Stomach (tissue), 8 donors: ENCODE measurements at regions not wholly inside any gene's neighbourhood (a gene's known extent, or its start where the extent isn't known, plus 50 kb on each side); places are given as distances from the start of the nearest gene placed in this dataset.

Experiments
- DNase-seq, 2 donors: peaks; one replicate each; pipeline versions ENCODE4 v3.0.0 to v3.0.0-alpha.2; 2013 to 2019
- H3K27ac ChIP-seq, 5 donors: fragments of 200-600 bp in 4 of 5; sonication (generic) in 4 of 5; one replicate each; pipeline ENCODE4 v1.5.1; 2013 to 2019; ENCODE audit warnings: mild to moderate bottlenecking in 1 of 5, moderate library complexity in 1 of 5
- H3K27me3 ChIP-seq, 3 donors: fragments of 200-600 bp; sonication (generic); one replicate each; pipeline ENCODE4 v1.5.1; 2017 to 2019; ENCODE audit warnings: mixed run types in 1 of 3
- H3K36me3 ChIP-seq, 4 donors: fragments of 200-600 bp; sonication (generic); 1 replicate in 3 of 4; 2 replicates in 1 of 4; pipeline ENCODE4 v1.5.1; 2016 to 2019
- H3K4me1 ChIP-seq, 4 donors: fragments of 200-600 bp; sonication (generic); one replicate each; pipeline ENCODE4 v1.5.1; 2016 to 2019
- H3K4me3 ChIP-seq, 4 donors: fragments of 200-600 bp; sonication (generic) in 3 of 4; one replicate each; pipeline ENCODE4 v1.5.1; 2016 to 2019; ENCODE audit warnings: mild to moderate bottlenecking in 1 of 4
- H3K9me3 ChIP-seq, 4 donors: fragments of 200-600 bp; sonication (generic); one replicate each; pipeline ENCODE4 v1.5.1; 2016 to 2019
- EP300 ChIP-seq: sonication (generic); formaldehyde crosslinking; IDR thresholded peaks from one replicate; pipeline ENCODE4 v1.6.1; 2017; ENCODE audit warnings: antibody characterized with exemption
- POLR2A ChIP-seq, 4 donors: fragments of 450-650 bp; IDR thresholded peaks; one replicate each; pipeline ENCODE4 v1.6.1; 2016; ENCODE audit warnings: antibody characterized with exemption in 4 of 4, control low read depth in 2 of 4, mild to moderate bottlenecking in 1 of 4, moderate library complexity in 1 of 4
- POLR2AphosphoS5 ChIP-seq, 3 donors: sonication (generic); formaldehyde crosslinking; IDR thresholded peaks; one replicate each; pipeline ENCODE4 v1.6.1; 2016; ENCODE audit warnings: antibody characterized with exemption in 3 of 3
- WGBS, 5 donors: extraction: QIAGEN DNeasy Blood & Tissue Kit in 3 of 5; methylation state at CpG; one replicate each; pipeline versions ENCODE4 v1.1.5 to v1.1.7; 2013 to 2018; 5-methylcytosine and 5-hydroxymethylcytosine counted together
- intact Hi-C: fragments of 100-400 bp; cut with DNase I; formaldehyde crosslinking; loops from one replicate; pipeline ENCODE4 v1.15.1; 2023; ENCODE audit warnings: low total_unique reads
- TF ChIP-seq, protein P1 (sequence below), 7 experiments: fragments of 450-650 bp in 4 of 7; fragments of 200-600 bp in 3 of 7; sonication (generic) in 3 of 7; IDR thresholded peaks; one replicate each; pipeline ENCODE4 v1.5.1; 2016 to 2019; ENCODE audit warnings: antibody characterized with exemption in 7 of 7, control low read depth in 2 of 7, mild to moderate bottlenecking in 1 of 7
- donor health status: healthy with polysubstance abuse.
- donor health status: Bipolar disorder and iron deficiency.
- donor health status: healthy.

DNA sequence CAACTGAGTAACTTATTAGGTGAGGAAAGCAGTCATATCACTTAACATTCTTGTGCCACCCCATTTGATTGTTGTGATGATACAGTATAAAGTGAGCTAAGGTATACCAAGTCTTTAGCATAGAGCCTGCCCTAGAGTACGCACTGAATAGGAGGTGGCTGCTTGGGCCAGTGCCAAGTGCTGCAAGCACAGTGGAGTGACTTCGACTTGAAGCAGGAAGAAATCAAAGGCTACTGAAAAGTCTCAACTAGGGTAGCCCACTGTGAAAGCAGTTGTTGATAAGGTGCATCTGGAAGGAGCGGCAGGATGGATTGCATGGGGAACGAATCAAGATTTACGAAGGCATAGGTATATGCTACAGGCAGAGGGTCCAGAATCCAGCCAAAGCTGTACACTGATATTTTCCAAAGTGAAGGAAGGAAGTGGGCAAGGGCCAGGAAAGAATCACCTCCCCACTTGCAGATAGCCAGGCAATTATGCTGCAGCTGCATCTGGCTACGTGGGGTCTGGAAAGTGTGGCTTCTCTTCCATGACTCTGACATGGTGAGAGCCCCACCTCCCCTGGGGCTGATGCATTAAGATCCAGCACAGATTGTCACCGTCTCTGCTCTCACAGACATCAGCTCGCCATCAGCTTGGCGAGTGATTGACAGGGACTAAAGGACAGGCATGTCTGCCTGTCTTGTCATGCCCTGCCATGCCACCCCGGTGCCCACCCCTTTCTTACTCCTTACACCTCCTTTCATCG lies 287.0 kb upstream of the PLXNA2 start:
- DNase-seq, result peak in 1 of 2 donors; percentile 48
- H3K27me3 ChIP-seq, result peaks cover 0 to 11% (median 0%) of the 10 kb centered on the region in 3 donors
- intact Hi-C loops, result no loop called here
- no peaks in the 10 kb centered on the region for H3K36me3 ChIP-seq
- no peak overlapping the region for H3K27ac ChIP-seq
- TF ChIP-seq POLR2AphosphoS5 (IDR thresholded peaks at IDR 0.05) (no peak), EP300 (no peak), POLR2A (IDR thresholded peaks at IDR 0.05) (no peak)
- TF ChIP-seq, protein P1, sequence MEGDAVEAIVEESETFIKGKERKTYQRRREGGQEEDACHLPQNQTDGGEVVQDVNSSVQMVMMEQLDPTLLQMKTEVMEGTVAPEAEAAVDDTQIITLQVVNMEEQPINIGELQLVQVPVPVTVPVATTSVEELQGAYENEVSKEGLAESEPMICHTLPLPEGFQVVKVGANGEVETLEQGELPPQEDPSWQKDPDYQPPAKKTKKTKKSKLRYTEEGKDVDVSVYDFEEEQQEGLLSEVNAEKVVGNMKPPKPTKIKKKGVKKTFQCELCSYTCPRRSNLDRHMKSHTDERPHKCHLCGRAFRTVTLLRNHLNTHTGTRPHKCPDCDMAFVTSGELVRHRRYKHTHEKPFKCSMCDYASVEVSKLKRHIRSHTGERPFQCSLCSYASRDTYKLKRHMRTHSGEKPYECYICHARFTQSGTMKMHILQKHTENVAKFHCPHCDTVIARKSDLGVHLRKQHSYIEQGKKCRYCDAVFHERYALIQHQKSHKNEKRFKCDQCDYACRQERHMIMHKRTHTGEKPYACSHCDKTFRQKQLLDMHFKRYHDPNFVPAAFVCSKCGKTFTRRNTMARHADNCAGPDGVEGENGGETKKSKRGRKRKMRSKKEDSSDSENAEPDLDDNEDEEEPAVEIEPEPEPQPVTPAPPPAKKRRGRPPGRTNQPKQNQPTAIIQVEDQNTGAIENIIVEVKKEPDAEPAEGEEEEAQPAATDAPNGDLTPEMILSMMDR (IDR thresholded peaks at IDR 0.05), result no peak
- no peak overlapping the region for H3K4me3 ChIP-seq
- H3K4me1 ChIP-seq, result peaks cover 0 to 9% (median 0%) of the 10 kb centered on the region in 4 donors
- H3K9me3 ChIP-seq, result no peaks in the 10 kb centered on the region
- 55 to 69% (median 63%) methylated on average over 11 of the region's 11 CpGs for WGBS, 5 donors

DNA sequence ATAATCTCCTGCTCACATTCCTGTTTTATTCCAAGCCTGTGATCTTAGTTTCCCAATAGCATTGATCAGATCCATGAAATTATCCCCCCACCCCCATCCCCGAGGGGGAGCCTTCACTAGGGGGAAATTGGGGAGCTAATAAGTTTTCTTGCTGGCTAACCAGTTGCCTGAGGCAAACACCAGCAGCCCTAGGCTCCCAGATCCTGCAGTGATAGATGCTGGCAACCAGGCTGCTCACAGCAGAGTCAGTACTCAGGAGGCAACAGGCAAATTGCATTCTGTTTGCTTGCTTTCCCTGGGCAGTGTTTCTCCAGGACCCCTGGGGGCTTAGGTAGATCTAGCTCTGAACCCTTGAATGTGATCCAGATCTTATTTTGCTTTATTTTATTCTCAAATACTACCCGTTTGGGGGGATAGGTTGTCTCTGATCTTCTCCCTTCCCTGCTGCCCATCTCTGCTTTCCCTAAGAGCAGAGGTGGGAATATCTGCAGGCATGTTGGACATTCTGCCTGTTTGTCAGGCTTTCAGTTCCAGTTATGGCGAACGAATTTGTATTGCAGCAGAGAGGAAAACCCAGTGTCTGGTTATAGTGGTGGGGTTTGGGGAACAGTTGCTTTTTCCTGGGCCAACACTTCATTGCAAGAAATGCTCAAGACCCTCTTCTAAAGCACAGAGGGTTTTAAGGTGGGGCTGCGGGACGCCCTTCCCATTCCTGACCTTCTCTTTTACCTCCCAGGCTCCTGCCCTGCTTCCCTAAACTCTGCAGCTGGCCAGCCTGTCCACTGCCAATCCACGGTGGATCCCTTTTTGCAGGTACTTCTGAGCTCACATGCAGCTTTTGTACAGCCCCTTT lies 289.8 kb upstream of the PLXNA2 start:
- TF ChIP-seq POLR2A (IDR thresholded peaks at IDR 0.05), result no peak
- TF ChIP-seq POLR2AphosphoS5 (IDR thresholded peaks at IDR 0.05), result no peak
- TF ChIP-seq, protein P1 (IDR thresholded peaks at IDR 0.05), result no peak
- TF ChIP-seq EP300, result no peak
- no peak for DNase-seq
- Histone ChIP-seq H3K27ac (no peak overlapping the region), H3K36me3 (no peaks in the 10 kb centered on the region), H3K27me3 (peaks cover 0 to 11% (median 2%) of the 10 kb centered on the region in 3 donors), H3K4me3 (no peak overlapping the region), H3K4me1 (peaks cover 0 to 1% (median 0%) of the 10 kb centered on the region in 4 donors), H3K9me3 (no peaks in the 10 kb centered on the region)
- 72 to 81% (median 76%) methylated on average over 7 of the region's 7 CpGs for WGBS, 5 donors
- intact Hi-C loops, result no loop called here

DNA sequence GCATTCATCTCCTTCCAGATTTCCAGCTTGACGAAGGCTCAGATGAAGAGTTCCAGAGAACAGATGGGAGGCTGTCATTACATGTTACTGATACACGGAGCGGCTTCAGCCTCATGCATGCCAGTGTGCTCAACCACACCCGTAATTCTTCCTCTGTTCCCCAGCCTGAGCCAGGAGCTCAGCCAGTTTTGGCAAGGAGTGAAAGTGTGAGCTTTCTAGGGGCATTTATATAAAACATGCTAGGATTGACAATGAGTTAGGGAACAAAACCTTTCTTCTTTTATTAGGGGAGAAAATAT lies 290.4 kb upstream of the PLXNA2 start:
- TF ChIP-seq, protein P1 (IDR thresholded peaks at IDR 0.05), result no peak
- no peak for TF ChIP-seq POLR2A (IDR thresholded peaks at IDR 0.05)
- H3K4me3 ChIP-seq, result no peak overlapping the region
- H3K27ac ChIP-seq, result no peak overlapping the region

DNA sequence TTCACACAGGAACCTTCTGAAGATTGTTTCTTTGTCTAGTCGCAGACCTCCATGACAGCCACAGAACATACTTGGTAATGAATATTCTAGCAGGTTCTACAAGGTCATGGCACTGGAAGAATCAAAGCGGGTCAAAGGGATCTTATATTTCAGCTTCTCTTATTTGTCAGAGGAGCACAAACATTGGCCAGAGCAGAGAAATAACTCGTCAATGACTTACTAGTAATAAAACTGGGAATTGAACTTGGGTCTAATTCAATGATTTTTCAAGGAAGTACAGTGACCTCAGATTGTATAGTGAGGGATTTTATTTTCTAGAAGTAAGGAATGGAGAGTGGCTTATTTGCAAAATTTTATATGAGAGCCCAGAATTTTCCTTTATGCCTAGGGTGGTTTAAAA lies 290.8 kb upstream of the PLXNA2 start:
- no peaks in the 10 kb centered on the region for H3K9me3 ChIP-seq
- H3K36me3 ChIP-seq, result no peaks in the 10 kb centered on the region
- no peak for DNase-seq
- intact Hi-C loops, result no loop called here
- H3K4me3 ChIP-seq, result no peak overlapping the region
- TF ChIP-seq, protein P1 (IDR thresholded peaks at IDR 0.05), result no peak
- no peak for TF ChIP-seq POLR2AphosphoS5 (IDR thresholded peaks at IDR 0.05)
- TF ChIP-seq EP300, result no peak
- no peak for TF ChIP-seq POLR2A (IDR thresholded peaks at IDR 0.05)
- 80 to 88% (median 85%) methylated on average over 3 of the region's 3 CpGs for WGBS, 5 donors
- no peak overlapping the region for H3K27ac ChIP-seq
- H3K27me3 ChIP-seq, result peaks cover 0 to 11% (median 2%) of the 10 kb centered on the region in 3 donors
- H3K4me1 ChIP-seq, result no peaks in the 10 kb centered on the region

More for the DNA sequence above, 290.4 kb upstream of the PLXNA2 start:
- Histone ChIP-seq H3K27me3 (peaks cover 0 to 11% (median 2%) of the 10 kb centered on the region in 3 donors), H3K36me3 (no peaks in the 10 kb centered on the region), H3K9me3 (no peaks in the 10 kb centered on the region), H3K4me1 (no peaks in the 10 kb centered on the region)
- 70 to 85% (median 75%) methylated on average over 4 of the region's 4 CpGs for WGBS, 5 donors
- DNase-seq, result no peak
- intact Hi-C loops, result no loop called here
